ENCODE measurements at regions not wholly inside any gene's neighbourhood (a gene's known extent, or its start where the extent isn't known, plus 50 kb on each side); places are given as distances from the start of the nearest gene placed in this dataset.

- no peak for TF ChIP-seq CREB5 (CRISPR knock-in tag; IDR thresholded peaks at IDR 0.05; ENCODE audit: low read depth)
- TF ChIP-seq GLIS3 (CRISPR knock-in tag; IDR thresholded peaks at IDR 0.05), result no peak
- no peak for TF ChIP-seq TSHZ2 (CRISPR knock-in tag; IDR thresholded peaks at IDR 0.05)
- TF ChIP-seq PPARA (CRISPR knock-in tag; IDR thresholded peaks at IDR 0.05; ENCODE audit: borderline replicate concordance), result no peak
- TF ChIP-seq OSR1 (CRISPR knock-in tag; IDR thresholded peaks at IDR 0.05), result no peak
- no peak for TF ChIP-seq ZFP3 (CRISPR knock-in tag; IDR thresholded peaks at IDR 0.05)
- TF ChIP-seq TCF4 (CRISPR knock-in tag; IDR thresholded peaks at IDR 0.05; ENCODE audit: borderline replicate concordance), result no peak
- no peak for TF ChIP-seq ZFP30 (CRISPR knock-in tag; IDR thresholded peaks at IDR 0.05)
- TF ChIP-seq TOX (CRISPR knock-in tag; IDR thresholded peaks at IDR 0.05; ENCODE audit: borderline replicate concordance), result no peak
- no peak for TF ChIP-seq RARB (CRISPR knock-in tag; IDR thresholded peaks at IDR 0.05)
- no peak for TF ChIP-seq ISL1 (CRISPR knock-in tag; IDR thresholded peaks at IDR 0.05)
Measured at GRCh38 chr1:10948463-10948775, 64.0 kb upstream of the TARDBP start.
